ENCODE measurements at regions not wholly inside any gene's neighbourhood (a gene's known extent, or its start where the extent isn't known, plus 50 kb on each side); places are given as distances from the start of the nearest gene placed in this dataset.
"Not testable (repeated sequence)": the region's sequence is repeated elsewhere in the genome, so short reads cannot be mapped to it uniquely, and the experiment has no call there.

DNA sequence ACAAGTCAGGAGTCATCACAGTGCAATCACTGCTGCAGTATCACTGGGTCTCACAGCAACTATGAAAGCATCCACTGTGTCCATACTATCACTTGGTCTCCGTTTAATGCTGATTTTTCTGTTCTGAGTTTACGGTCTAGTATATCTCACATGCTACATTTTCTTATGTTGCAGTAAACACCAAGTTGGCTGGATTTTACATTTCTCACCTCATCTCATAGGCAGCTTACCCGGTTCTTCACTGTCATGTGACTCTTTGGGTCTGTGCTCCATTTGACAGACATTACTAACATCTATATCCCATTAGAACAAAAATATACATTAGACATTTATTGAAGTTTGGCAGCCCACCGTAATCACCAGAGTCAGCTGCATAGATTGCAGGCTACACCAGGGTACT is 115.7 kb upstream of the PRMT8 start:
- Histone ChIP-seq H3K9ac (ENCODE audit: low read depth, low read length) (no peak overlapping the region), H3K4me3 (ENCODE audit: low read depth, low read length) (no peak overlapping the region), H3K4me1 (ENCODE audit: control insufficient read depth, insufficient read depth, low read length) (no peaks in the 10 kb centered on the region), H3K27me3 (ENCODE audit: control insufficient read depth, insufficient read depth, low read length) (no peaks in the 10 kb centered on the region), H3K36me3 (ENCODE audit: control insufficient read depth, insufficient read depth, low read length) (no peaks in the 10 kb centered on the region), H3K9me3 (ENCODE audit: control insufficient read depth, insufficient read depth, low read length) (no peaks in the 10 kb centered on the region)

- Histone ChIP-seq H3K27me3 (ENCODE audit: control insufficient read depth, insufficient read depth, low read length) (no peaks in the 10 kb centered on the region), H3K9me3 (ENCODE audit: control insufficient read depth, insufficient read depth, low read length) (no peaks in the 10 kb centered on the region), H3K9ac (ENCODE audit: low read depth, low read length) (no peak overlapping the region), H3K4me3 (ENCODE audit: low read depth, low read length) (no peak overlapping the region), H3K36me3 (ENCODE audit: control insufficient read depth, insufficient read depth, low read length) (no peaks in the 10 kb centered on the region), H3K4me1 (ENCODE audit: control insufficient read depth, insufficient read depth, low read length) (no peaks in the 10 kb centered on the region)
Measured at GRCh38 chr12:3376779-3377455, 114.1 kb upstream of the PRMT8 start.

DNA sequence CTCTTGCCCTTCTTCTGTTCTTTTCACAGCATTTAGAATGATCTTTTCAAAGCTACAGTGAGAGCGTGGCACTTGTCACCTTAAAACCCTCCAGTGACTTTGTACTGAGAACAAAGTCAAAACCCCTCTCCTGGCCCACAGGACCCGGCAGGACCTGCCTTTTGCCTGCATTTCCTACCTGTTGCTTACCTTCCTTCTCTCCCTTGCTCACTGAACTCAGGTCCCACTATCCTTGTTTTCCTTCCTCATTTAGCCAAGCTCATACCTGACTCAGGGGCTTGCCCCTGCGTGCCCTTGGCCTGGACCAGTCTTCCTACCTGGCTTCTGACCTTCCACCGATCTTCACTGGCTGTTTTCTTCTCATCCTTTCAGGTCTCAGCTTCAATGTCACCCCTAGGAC is 112.3 kb upstream of the PRMT8 start:
- Histone ChIP-seq H3K36me3 (ENCODE audit: control insufficient read depth, insufficient read depth, low read length) (no peaks in the 10 kb centered on the region), H3K9me3 (ENCODE audit: control insufficient read depth, insufficient read depth, low read length) (no peaks in the 10 kb centered on the region), H3K4me3 (ENCODE audit: low read depth, low read length) (no peak overlapping the region), H3K27me3 (ENCODE audit: control insufficient read depth, insufficient read depth, low read length) (no peaks in the 10 kb centered on the region), H3K4me1 (ENCODE audit: control insufficient read depth, insufficient read depth, low read length) (no peaks in the 10 kb centered on the region), H3K9ac (ENCODE audit: low read depth, low read length) (no peak overlapping the region)

DNA sequence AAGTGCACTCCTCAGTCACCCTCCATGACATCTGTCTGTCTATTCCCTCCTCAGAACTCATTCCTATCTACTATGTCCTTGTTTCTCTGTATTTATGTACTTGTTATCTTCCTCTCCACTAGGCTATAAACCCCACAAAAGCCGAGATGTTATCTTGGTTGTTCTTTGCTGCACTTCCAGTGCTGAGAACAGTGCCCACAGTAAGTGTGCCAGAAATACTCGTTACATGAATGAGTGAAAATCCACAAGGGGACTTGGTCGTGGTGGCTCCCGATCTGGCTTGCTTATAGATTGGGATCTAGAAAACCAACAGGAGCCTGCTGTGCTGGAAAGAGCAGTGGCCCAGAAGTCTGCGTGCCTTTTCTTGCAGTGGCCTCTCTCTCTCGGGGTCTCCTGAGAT is 111.9 kb upstream of the PRMT8 start:
- no peak overlapping the region for H3K9ac ChIP-seq (ENCODE audit: low read depth, low read length)
- H3K27me3 ChIP-seq (ENCODE audit: control insufficient read depth, insufficient read depth, low read length) = no peaks in the 10 kb centered on the region
- no peaks in the 10 kb centered on the region for H3K9me3 ChIP-seq (ENCODE audit: control insufficient read depth, insufficient read depth, low read length)
- no peaks in the 10 kb centered on the region for H3K4me1 ChIP-seq (ENCODE audit: control insufficient read depth, insufficient read depth, low read length)
- H3K4me3 ChIP-seq (ENCODE audit: low read depth, low read length) = no peak overlapping the region
- H3K36me3 ChIP-seq (ENCODE audit: control insufficient read depth, insufficient read depth, low read length) = no peaks in the 10 kb centered on the region

GRCh38 chr12:3380200-3381043 is 110.6 kb upstream of the PRMT8 start:
- Histone ChIP-seq H3K36me3 (ENCODE audit: control insufficient read depth, insufficient read depth, low read length) (no peaks in the 10 kb centered on the region), H3K4me1 (ENCODE audit: control insufficient read depth, insufficient read depth, low read length) (no peaks in the 10 kb centered on the region), H3K27me3 (ENCODE audit: control insufficient read depth, insufficient read depth, low read length) (no peaks in the 10 kb centered on the region), H3K4me3 (ENCODE audit: low read depth, low read length) (no peak overlapping the region), H3K9ac (ENCODE audit: low read depth, low read length) (no peak overlapping the region), H3K9me3 (ENCODE audit: control insufficient read depth, insufficient read depth, low read length) (no peaks in the 10 kb centered on the region)

DNA sequence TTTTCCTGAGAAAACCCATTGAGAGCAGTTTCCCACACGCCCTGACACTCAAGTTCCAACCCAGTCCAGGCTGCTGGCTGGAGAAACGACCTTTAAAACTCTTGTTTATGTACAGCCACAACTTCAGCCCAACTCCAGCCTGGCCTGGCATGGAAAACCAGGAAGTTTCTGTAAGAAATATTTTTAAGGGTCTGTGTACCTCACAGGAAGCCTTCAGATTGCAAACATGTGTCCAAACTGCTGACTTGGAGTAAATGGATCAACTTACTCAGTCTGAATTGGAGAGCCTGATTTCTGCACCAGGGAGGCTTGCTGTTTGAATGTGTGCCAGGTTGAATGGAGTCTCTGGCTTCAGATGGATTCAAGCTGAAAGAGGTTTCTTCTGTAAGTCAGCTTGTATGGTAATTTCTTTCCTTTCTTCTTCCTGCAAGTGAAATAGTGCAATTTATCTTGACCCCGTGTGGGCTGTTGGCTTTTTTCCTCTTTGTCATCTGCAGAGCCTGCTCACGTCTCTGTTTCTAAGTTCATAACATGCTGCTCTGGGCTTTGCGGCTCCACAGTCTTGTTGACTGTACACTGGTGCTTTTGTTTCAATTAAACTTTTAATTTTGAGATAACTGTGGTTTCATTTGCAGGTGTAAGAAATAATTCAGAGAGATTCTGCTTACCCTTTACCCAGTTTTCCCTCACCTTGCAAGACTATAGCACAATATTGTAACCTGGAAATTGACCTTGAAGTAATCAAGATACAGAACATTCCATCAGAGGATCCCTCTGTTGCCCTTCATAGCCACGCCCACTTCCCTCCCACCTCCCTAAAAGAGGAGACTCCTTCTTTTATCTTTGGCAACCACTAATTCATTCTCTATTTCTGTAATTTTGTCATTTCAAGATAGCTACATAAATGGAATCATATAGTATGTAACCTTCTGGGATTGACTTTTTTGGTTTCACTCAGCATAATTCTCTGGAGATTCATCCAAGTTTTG is 109.7 kb upstream of the PRMT8 start:
- Histone ChIP-seq H3K36me3 (ENCODE audit: control insufficient read depth, insufficient read depth, low read length) (no peaks in the 10 kb centered on the region), H3K9ac (ENCODE audit: low read depth, low read length) (no peak overlapping the region), H3K9me3 (ENCODE audit: control insufficient read depth, insufficient read depth, low read length) (no peaks in the 10 kb centered on the region), H3K4me3 (ENCODE audit: low read depth, low read length) (no peak overlapping the region), H3K27me3 (ENCODE audit: control insufficient read depth, insufficient read depth, low read length) (no peaks in the 10 kb centered on the region), H3K4me1 (ENCODE audit: control insufficient read depth, insufficient read depth, low read length) (no peaks in the 10 kb centered on the region)

DNA sequence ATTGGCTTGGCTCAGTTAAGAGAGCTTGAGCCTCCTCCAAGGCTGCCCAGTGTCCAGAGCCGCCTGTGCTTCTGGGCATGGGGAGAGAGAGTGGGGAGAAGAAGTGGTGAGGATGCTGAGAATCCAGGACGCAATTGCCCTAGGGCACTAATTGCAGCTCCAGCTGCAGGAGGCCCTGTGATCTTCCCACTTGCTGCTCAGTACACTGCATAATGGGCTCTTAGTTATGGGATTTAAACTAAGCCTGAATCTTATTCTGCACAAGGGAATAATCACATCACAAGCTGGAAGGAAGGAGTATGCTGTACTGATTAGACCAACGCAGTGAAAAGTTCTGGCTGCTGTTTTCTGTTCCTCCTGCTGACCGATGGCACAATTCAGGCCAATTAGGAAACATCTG is 101.0 kb upstream of the PRMT8 start:
- Histone ChIP-seq H3K36me3 (ENCODE audit: control insufficient read depth, insufficient read depth, low read length) (no peaks in the 10 kb centered on the region), H3K4me3 (ENCODE audit: low read depth, low read length) (no peak overlapping the region), H3K9me3 (ENCODE audit: control insufficient read depth, insufficient read depth, low read length) (no peaks in the 10 kb centered on the region), H3K4me1 (ENCODE audit: control insufficient read depth, insufficient read depth, low read length) (no peaks in the 10 kb centered on the region), H3K27me3 (ENCODE audit: control insufficient read depth, insufficient read depth, low read length) (no peaks in the 10 kb centered on the region), H3K9ac (ENCODE audit: low read depth, low read length) (no peak overlapping the region)

GRCh38 chr12:3397596-3397995 is 93.4 kb upstream of the PRMT8 start:
- not testable (repeated sequence) for H3K4me1 ChIP-seq (ENCODE audit: control insufficient read depth, insufficient read depth, low read length); H3K36me3 ChIP-seq (ENCODE audit: control insufficient read depth, insufficient read depth, low read length); H3K27me3 ChIP-seq (ENCODE audit: control insufficient read depth, insufficient read depth, low read length); H3K9me3 ChIP-seq (ENCODE audit: control insufficient read depth, insufficient read depth, low read length)
- Histone ChIP-seq H3K4me3 (ENCODE audit: low read depth, low read length) (peak overlapping the region; percentile 55), H3K9ac (ENCODE audit: low read depth, low read length) (peak overlapping the region; percentile 3)

DNA sequence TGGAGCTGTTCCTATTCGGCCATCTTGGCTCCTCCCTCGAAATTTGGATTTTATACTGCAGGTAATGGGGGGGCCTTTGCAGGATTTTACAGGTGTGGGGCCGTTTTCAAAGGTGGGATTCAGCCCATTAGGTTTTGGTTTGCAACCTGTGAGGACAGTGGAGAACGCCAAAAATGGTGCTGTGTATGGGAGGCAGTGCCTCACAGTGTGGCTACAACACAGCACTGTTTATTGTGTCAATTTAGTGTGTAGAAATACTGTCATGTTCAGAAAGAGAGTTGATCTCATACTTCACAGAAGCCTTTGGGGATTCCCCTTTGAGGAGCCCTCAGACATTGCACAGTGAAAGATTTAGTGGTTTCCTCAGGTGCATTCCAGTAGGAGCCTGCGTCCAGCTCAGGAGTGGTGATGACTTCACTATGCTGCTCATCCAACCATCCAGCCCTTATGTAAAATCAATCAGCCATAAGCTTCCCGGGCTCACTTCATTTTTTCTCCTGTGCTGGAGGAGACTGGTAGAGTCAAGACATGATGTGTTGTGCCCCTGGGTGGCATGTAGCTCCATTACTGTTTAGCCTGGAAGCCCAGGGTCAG is 92.7 kb upstream of the PRMT8 start:
- Histone ChIP-seq H3K9ac (ENCODE audit: low read depth, low read length) (peak overlapping the region; percentile 3), H3K9me3 (ENCODE audit: control insufficient read depth, insufficient read depth, low read length) (no peaks in the 10 kb centered on the region), H3K27me3 (ENCODE audit: control insufficient read depth, insufficient read depth, low read length) (no peaks in the 10 kb centered on the region), H3K4me3 (ENCODE audit: low read depth, low read length) (peak overlapping the region; percentile 55), H3K4me1 (ENCODE audit: control insufficient read depth, insufficient read depth, low read length) (no peaks in the 10 kb centered on the region), H3K36me3 (ENCODE audit: control insufficient read depth, insufficient read depth, low read length) (no peaks in the 10 kb centered on the region)

GRCh38 chr12:3405821-3406220 is 85.2 kb upstream of the PRMT8 start:
- Histone ChIP-seq H3K4me1 (ENCODE audit: control insufficient read depth, insufficient read depth, low read length) (no peaks in the 10 kb centered on the region), H3K27me3 (ENCODE audit: control insufficient read depth, insufficient read depth, low read length) (no peaks in the 10 kb centered on the region), H3K36me3 (ENCODE audit: control insufficient read depth, insufficient read depth, low read length) (no peaks in the 10 kb centered on the region), H3K9me3 (ENCODE audit: control insufficient read depth, insufficient read depth, low read length) (no peaks in the 10 kb centered on the region), H3K4me3 (ENCODE audit: low read depth, low read length) (no peak overlapping the region), H3K9ac (ENCODE audit: low read depth, low read length) (no peak overlapping the region)

DNA sequence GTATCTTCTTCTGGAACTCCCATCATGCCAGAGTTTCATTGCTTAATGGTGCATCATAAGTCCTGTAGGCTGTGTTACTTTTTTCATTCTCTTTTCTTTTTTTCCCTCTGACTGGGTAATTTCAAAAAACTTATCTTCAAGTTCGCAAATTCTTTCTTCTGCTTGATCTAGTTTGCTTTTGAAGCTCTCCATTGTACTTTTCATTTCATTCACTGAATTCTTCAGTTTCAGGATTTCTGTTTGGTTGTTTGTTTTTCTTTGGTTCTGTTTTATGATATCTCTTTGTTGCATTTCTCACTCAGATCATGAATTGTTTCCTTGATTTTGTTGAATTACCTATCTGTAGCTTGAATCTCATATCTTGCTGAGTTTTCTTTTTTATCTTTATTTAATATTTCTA is 83.3 kb upstream of the PRMT8 start:
- Histone ChIP-seq H3K36me3 (ENCODE audit: control insufficient read depth, insufficient read depth, low read length) (no peaks in the 10 kb centered on the region), H3K4me1 (ENCODE audit: control insufficient read depth, insufficient read depth, low read length) (no peaks in the 10 kb centered on the region), H3K4me3 (ENCODE audit: low read depth, low read length) (no peak overlapping the region), H3K9me3 (ENCODE audit: control insufficient read depth, insufficient read depth, low read length) (no peaks in the 10 kb centered on the region), H3K9ac (ENCODE audit: low read depth, low read length) (no peak overlapping the region), H3K27me3 (ENCODE audit: control insufficient read depth, insufficient read depth, low read length) (no peaks in the 10 kb centered on the region)

Measured in iPS-15b (cell line).